BLaER1 (cell line): ENCODE measurements at regions not wholly inside any gene's neighbourhood (a gene's known extent, or its start where the extent isn't known, plus 50 kb on each side); places are given as distances from the start of the nearest gene placed in this dataset.

Experiments used
- H3K27ac ChIP-seq: shearing (Covaris generic); formaldehyde crosslinking; 2 replicates; pipeline ENCODE4 v1.8.1; 2022
- H3K27me3 ChIP-seq: shearing (Covaris generic); formaldehyde crosslinking; 2 replicates; pipeline ENCODE4 v1.8.1; 2022
- H3K36me3 ChIP-seq: shearing (Covaris generic); formaldehyde crosslinking; 2 replicates; pipeline ENCODE4 v1.8.1; 2022
- H3K4me1 ChIP-seq: shearing (Covaris generic); formaldehyde crosslinking; 2 replicates; pipeline ENCODE4 v1.8.1; 2022
- H3K4me2 ChIP-seq: shearing (Covaris generic); formaldehyde crosslinking; 2 replicates; pipeline ENCODE4 v1.8.1; 2022
- H3K4me3 ChIP-seq: shearing (Covaris generic); formaldehyde crosslinking; 2 replicates; pipeline ENCODE4 v1.8.1; 2022
- H3K9ac ChIP-seq: shearing (Covaris generic); formaldehyde crosslinking; 2 replicates; pipeline ENCODE4 v1.8.1; 2022
- H3K9me3 ChIP-seq: shearing (Covaris generic); formaldehyde crosslinking; 2 replicates; pipeline ENCODE4 v1.8.1; 2022
- H4K20me1 ChIP-seq: shearing (Covaris generic); formaldehyde crosslinking; 2 replicates; pipeline ENCODE4 v1.8.1; 2022
- Cebpa-rat ChIP-seq: shearing (Covaris generic); IDR thresholded peaks from 2 replicates; pipeline ENCODE4 v1.8.1; 2022

- Histone ChIP-seq H3K36me3 (no peaks in the 10 kb centered on the region), H3K27ac (no peak overlapping the region), H3K9me3 (no peaks in the 10 kb centered on the region; the same call in 1 of the 2 replicates), H4K20me1 (no peaks in the 10 kb centered on the region), H3K9ac (no peak overlapping the region), H3K4me2 (no peak overlapping the region), H3K4me3 (no peak overlapping the region), H3K4me1 (no peaks in the 10 kb centered on the region), H3K27me3 (no peaks in the 10 kb centered on the region)
- no peak for TF ChIP-seq Cebpa-rat
Observed at GRCh38 chr18:55950379-55951166, 362.6 kb upstream of the TCF4 start.

GRCh38 chr18:55934821-55935220 lies 346.8 kb upstream of the TCF4 start:
- no peak overlapping the region for H3K9ac ChIP-seq
- H3K4me2 ChIP-seq: no peak overlapping the region
- no peaks in the 10 kb centered on the region for H4K20me1 ChIP-seq
- H3K27ac ChIP-seq: no peak overlapping the region
- H3K36me3 ChIP-seq: no peaks in the 10 kb centered on the region
- H3K4me1 ChIP-seq: no peaks in the 10 kb centered on the region
- no peaks in the 10 kb centered on the region for H3K27me3 ChIP-seq
- TF ChIP-seq Cebpa-rat: no peak
- H3K9me3 ChIP-seq: peaks cover 34% of the 10 kb centered on the region
- no peak overlapping the region for H3K4me3 ChIP-seq

GRCh38 chr18:55932675-55933074 lies 344.7 kb upstream of the TCF4 start:
- H4K20me1 ChIP-seq: no peaks in the 10 kb centered on the region
- no peaks in the 10 kb centered on the region for H3K36me3 ChIP-seq
- no peaks in the 10 kb centered on the region for H3K27me3 ChIP-seq
- H3K4me1 ChIP-seq: no peaks in the 10 kb centered on the region
- no peak overlapping the region for H3K9ac ChIP-seq
- no peak overlapping the region for H3K4me3 ChIP-seq
- no peak overlapping the region for H3K27ac ChIP-seq
- peaks cover 19% of the 10 kb centered on the region for H3K9me3 ChIP-seq
- no peak overlapping the region for H3K4me2 ChIP-seq
- no peak for TF ChIP-seq Cebpa-rat

- Histone ChIP-seq H3K4me2 (no peak overlapping the region), H3K9me3 (no peaks in the 10 kb centered on the region; the same call in 1 of the 2 replicates), H3K4me1 (no peaks in the 10 kb centered on the region), H3K4me3 (no peak overlapping the region), H3K9ac (no peak overlapping the region), H3K27ac (no peak overlapping the region), H4K20me1 (no peaks in the 10 kb centered on the region), H3K36me3 (no peaks in the 10 kb centered on the region), H3K27me3 (no peaks in the 10 kb centered on the region)
- no peak for TF ChIP-seq Cebpa-rat
Observed at GRCh38 chr18:55927831-55928230, 339.8 kb upstream of the TCF4 start.

- Histone ChIP-seq H4K20me1 (no peaks in the 10 kb centered on the region), H3K9me3 (no peaks in the 10 kb centered on the region), H3K36me3 (no peaks in the 10 kb centered on the region), H3K9ac (no peak overlapping the region), H3K4me3 (no peak overlapping the region), H3K4me1 (no peaks in the 10 kb centered on the region), H3K27me3 (no peaks in the 10 kb centered on the region), H3K4me2 (no peak overlapping the region), H3K27ac (no peak overlapping the region)
- no peak for TF ChIP-seq Cebpa-rat
Observed at GRCh38 chr18:55925772-55926171, 337.8 kb upstream of the TCF4 start.

- no peaks in the 10 kb centered on the region for H3K36me3 ChIP-seq
- H3K9me3 ChIP-seq: peaks cover 6% of the 10 kb centered on the region
- no peak for TF ChIP-seq Cebpa-rat
- no peaks in the 10 kb centered on the region for H3K27me3 ChIP-seq
- H4K20me1 ChIP-seq: no peaks in the 10 kb centered on the region
- H3K4me2 ChIP-seq: no peak overlapping the region
- no peaks in the 10 kb centered on the region for H3K4me1 ChIP-seq
- no peak overlapping the region for H3K27ac ChIP-seq
- H3K4me3 ChIP-seq: no peak overlapping the region
- H3K9ac ChIP-seq: no peak overlapping the region
Observed at GRCh38 chr18:55920063-55920462, 332.1 kb upstream of the TCF4 start.

- H3K9ac ChIP-seq: no peak overlapping the region
- no peak overlapping the region for H3K4me2 ChIP-seq
- peaks cover 6% of the 10 kb centered on the region for H3K9me3 ChIP-seq
- H3K27ac ChIP-seq: no peak overlapping the region
- no peak overlapping the region for H3K4me3 ChIP-seq
- H4K20me1 ChIP-seq: no peaks in the 10 kb centered on the region
- no peaks in the 10 kb centered on the region for H3K4me1 ChIP-seq
- no peak for TF ChIP-seq Cebpa-rat
- no peaks in the 10 kb centered on the region for H3K27me3 ChIP-seq
- H3K36me3 ChIP-seq: no peaks in the 10 kb centered on the region
Observed at GRCh38 chr18:55918444-55918843, 330.5 kb upstream of the TCF4 start.

- TF ChIP-seq Cebpa-rat: no peak
- Histone ChIP-seq H3K4me2 (no peak overlapping the region), H3K9ac (no peak overlapping the region), H3K36me3 (no peaks in the 10 kb centered on the region), H3K27me3 (no peaks in the 10 kb centered on the region), H3K4me1 (no peaks in the 10 kb centered on the region), H3K9me3 (peaks cover 6% of the 10 kb centered on the region), H3K4me3 (no peak overlapping the region), H4K20me1 (no peaks in the 10 kb centered on the region), H3K27ac (no peak overlapping the region)
Observed at GRCh38 chr18:55912919-55913318, 324.9 kb upstream of the TCF4 start.

GRCh38 chr18:55912071-55912470 lies 324.1 kb upstream of the TCF4 start:
- TF ChIP-seq Cebpa-rat: no peak

GRCh38 chr18:55910296-55910695 lies 322.3 kb upstream of the TCF4 start:
- no peak overlapping the region for H3K4me2 ChIP-seq
- H4K20me1 ChIP-seq: no peaks in the 10 kb centered on the region
- H3K9ac ChIP-seq: no peak overlapping the region
- H3K9me3 ChIP-seq: no peaks in the 10 kb centered on the region; the same call in 1 of the 2 replicates
- H3K27ac ChIP-seq: no peak overlapping the region
- no peaks in the 10 kb centered on the region for H3K27me3 ChIP-seq
- H3K4me1 ChIP-seq: no peaks in the 10 kb centered on the region
- H3K4me3 ChIP-seq: no peak overlapping the region
- no peaks in the 10 kb centered on the region for H3K36me3 ChIP-seq
- no peak for TF ChIP-seq Cebpa-rat

More at GRCh38 chr18:55912071-55912470, 324.1 kb upstream of the TCF4 start:
- Histone ChIP-seq H3K27ac (no peak overlapping the region), H3K4me2 (no peak overlapping the region), H3K4me1 (no peaks in the 10 kb centered on the region), H4K20me1 (no peaks in the 10 kb centered on the region), H3K4me3 (no peak overlapping the region), H3K36me3 (no peaks in the 10 kb centered on the region), H3K9ac (no peak overlapping the region), H3K9me3 (peaks cover 4% of the 10 kb centered on the region), H3K27me3 (no peaks in the 10 kb centered on the region)
